Transverse colon (tissue), 3 donors: ENCODE measurements at regions not wholly inside any gene's neighbourhood (a gene's known extent, or its start where the extent isn't known, plus 50 kb on each side); places are given as distances from the start of the nearest gene placed in this dataset.
"Not testable (repeated sequence)": the region's sequence is repeated elsewhere in the genome, so short reads cannot be mapped to it uniquely, and the experiment has no call there.

Source experiments
- CTCF ChIP-seq, 5 experiments: fragments of 200-600 bp in 3 of 5; fragments of 450-650 bp in 2 of 5; sonication (generic) in 3 of 5; IDR thresholded peaks; 1 replicate in 2 of 5; 2 replicates in 3 of 5; pipeline ENCODE4 v1.5.1; 2016 to 2017; ENCODE audit warnings: antibody characterized with exemption in 5 of 5, inconsistent platforms in 3 of 5, mild to moderate bottlenecking in 2 of 5, moderate library complexity in 1 of 5
- POLR2A ChIP-seq: fragments of 450-650 bp; IDR thresholded peaks from one replicate; pipeline ENCODE4 v1.6.1; 2016; ENCODE audit warnings: antibody characterized with exemption, mild to moderate bottlenecking, moderate library complexity

- not testable (repeated sequence) for TF ChIP-seq POLR2A; CTCF (IDR thresholded peaks at IDR 0.05)
These were observed 1235.5 kb downstream of the RPIA start for GRCh38 chr2:89927018-89927417.
